ENCODE measurements at regions not wholly inside any gene's neighbourhood (a gene's known extent, or its start where the extent isn't known, plus 50 kb on each side); places are given as distances from the start of the nearest gene placed in this dataset.

- Histone ChIP-seq H3K4me2 (ENCODE audit: low read length) (no peak overlapping the region), H3K36me3 (ENCODE audit: insufficient read depth, low read length) (peaks cover 29% of the 10 kb centered on the region), H3K9me3 (ENCODE audit: low read length) (peaks cover 5% of the 10 kb centered on the region; the same call in 1 of the 2 replicates), H3K79me2 (ENCODE audit: insufficient read depth, low read length) (no peaks in the 10 kb centered on the region), H3K27me3 (ENCODE audit: insufficient read depth, low read length) (no peaks in the 10 kb centered on the region), H3K4me1 (ENCODE audit: insufficient read depth, low read length, severe bottlenecking) (peaks cover 19% of the 10 kb centered on the region), H3K9ac (ENCODE audit: low read length) (no peak overlapping the region), H3K9me2 (ENCODE audit: low read depth, low read length) (no peaks in the 10 kb centered on the region), H3F3A (ENCODE audit: insufficient read depth, low read length) (no peaks in the 10 kb centered on the region), H4K20me1 (ENCODE audit: insufficient read depth, low read length) (no peaks in the 10 kb centered on the region), H3K27ac (ENCODE audit: low read depth, low read length, poor library complexity, severe bottlenecking) (no peak overlapping the region), H3K4me3 (ENCODE audit: low read depth, low read length, poor library complexity, severe bottlenecking) (no peak overlapping the region), H2AFZ (ENCODE audit: low read length) (no peak overlapping the region)
- TF ChIP-seq EZH2 (IDR thresholded peaks at IDR 0.05; ENCODE audit: borderline replicate concordance, low read length) (no peak), CTCF (IDR thresholded peaks at IDR 0.05; ENCODE audit: low read length) (no peak)
Observed at GRCh38 chr12:124474709-124475108, 92.7 kb downstream of the NCOR2 start.

- Histone ChIP-seq H3K4me1 (ENCODE audit: insufficient read depth, low read length, severe bottlenecking) (peaks cover 20% of the 10 kb centered on the region), H3K27ac (ENCODE audit: low read depth, low read length, poor library complexity, severe bottlenecking) (no peak overlapping the region), H3K9me2 (ENCODE audit: low read depth, low read length) (no peaks in the 10 kb centered on the region), H3K27me3 (ENCODE audit: insufficient read depth, low read length) (no peaks in the 10 kb centered on the region), H3K4me2 (ENCODE audit: low read length) (no peak overlapping the region), H4K20me1 (ENCODE audit: insufficient read depth, low read length) (no peaks in the 10 kb centered on the region), H3K79me2 (ENCODE audit: insufficient read depth, low read length) (no peaks in the 10 kb centered on the region), H3K4me3 (ENCODE audit: low read depth, low read length, poor library complexity, severe bottlenecking) (no peak overlapping the region), H3K9ac (ENCODE audit: low read length) (no peak overlapping the region), H3K9me3 (ENCODE audit: low read length) (peaks cover 7% of the 10 kb centered on the region; the same call in 1 of the 2 replicates), H3F3A (ENCODE audit: insufficient read depth, low read length) (no peaks in the 10 kb centered on the region), H2AFZ (ENCODE audit: low read length) (no peak overlapping the region), H3K36me3 (ENCODE audit: insufficient read depth, low read length) (peaks cover 33% of the 10 kb centered on the region)
- TF ChIP-seq EZH2 (IDR thresholded peaks at IDR 0.05; ENCODE audit: borderline replicate concordance, low read length) (no peak), CTCF (IDR thresholded peaks at IDR 0.05; ENCODE audit: low read length) (no peak)
Observed at GRCh38 chr12:124472690-124473279, 94.6 kb downstream of the NCOR2 start.

DNA sequence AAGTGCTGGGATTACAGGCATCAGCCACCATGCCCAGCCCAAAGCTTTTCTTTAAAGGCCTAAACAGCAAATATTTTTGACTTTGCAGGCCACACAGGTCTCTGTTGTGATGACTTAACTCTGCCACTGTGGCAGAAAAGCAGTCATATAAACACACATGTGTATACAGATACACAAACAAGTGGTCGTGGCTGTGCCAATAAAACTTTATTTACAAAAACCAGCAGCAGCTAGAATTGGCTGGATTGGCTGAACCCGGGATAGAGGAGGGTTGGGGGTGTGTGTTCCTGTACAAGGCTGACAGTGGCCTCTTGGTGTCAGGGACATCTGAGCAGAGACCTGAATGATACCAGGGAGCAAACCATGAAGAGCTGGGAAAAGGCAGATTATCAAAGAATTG is 95.6 kb downstream of the NCOR2 start:
- Histone ChIP-seq H3K4me3 (ENCODE audit: low read depth, low read length, poor library complexity, severe bottlenecking) (no peak overlapping the region), H3K36me3 (ENCODE audit: insufficient read depth, low read length) (peaks cover 33% of the 10 kb centered on the region), H3K9ac (ENCODE audit: low read length) (no peak overlapping the region), H3K9me3 (ENCODE audit: low read length) (peaks cover 7% of the 10 kb centered on the region; the same call in 1 of the 2 replicates), H3K79me2 (ENCODE audit: insufficient read depth, low read length) (no peaks in the 10 kb centered on the region), H3K27ac (ENCODE audit: low read depth, low read length, poor library complexity, severe bottlenecking) (no peak overlapping the region), H3K4me2 (ENCODE audit: low read length) (no peak overlapping the region), H4K20me1 (ENCODE audit: insufficient read depth, low read length) (no peaks in the 10 kb centered on the region), H3F3A (ENCODE audit: insufficient read depth, low read length) (no peaks in the 10 kb centered on the region), H3K9me2 (ENCODE audit: low read depth, low read length) (no peaks in the 10 kb centered on the region), H2AFZ (ENCODE audit: low read length) (no peak overlapping the region), H3K4me1 (ENCODE audit: insufficient read depth, low read length, severe bottlenecking) (peaks cover 12% of the 10 kb centered on the region), H3K27me3 (ENCODE audit: insufficient read depth, low read length) (no peaks in the 10 kb centered on the region)
- no peak for TF ChIP-seq CTCF (IDR thresholded peaks at IDR 0.05; ENCODE audit: low read length)
- TF ChIP-seq EZH2 (IDR thresholded peaks at IDR 0.05; ENCODE audit: borderline replicate concordance, low read length) = no peak
